Karpas-422 (cell line): ENCODE measurements at regions not wholly inside any gene's neighbourhood (a gene's known extent, or its start where the extent isn't known, plus 50 kb on each side); places are given as distances from the start of the nearest gene placed in this dataset.

Experiments used
- DNase-seq: peaks from one replicate; pipeline ENCODE4 v3.0.0-alpha.2; 2015
- H2AFZ ChIP-seq: fragments of 200-600 bp; sonication (generic); 2 replicates; pipeline ENCODE4 v1.6.1; 2014; ENCODE audit warnings: antibody characterized with exemption, low read length, mixed read lengths
- H3K27ac ChIP-seq: fragments of 200-600 bp; sonication (generic); 2 replicates; pipeline ENCODE4 v1.5.1; 2014; ENCODE audit warnings: mild to moderate bottlenecking, low read length, moderate library complexity
- H3K27me3 ChIP-seq: fragments of 200-600 bp; sonication (generic); 2 replicates; pipeline ENCODE4 v1.6.1; 2014; ENCODE audit warnings: low read length, mixed read lengths
- H3K36me3 ChIP-seq: fragments of 200-600 bp; sonication (generic); 2 replicates; pipeline ENCODE4 v1.6.1; 2014; ENCODE audit warnings: low read length, mixed read lengths; ENCODE audit not compliant: insufficient read depth
- H3K4me1 ChIP-seq: fragments of 200-600 bp; sonication (generic); 2 replicates; pipeline ENCODE4 v1.6.1; 2014; ENCODE audit warnings: mild to moderate bottlenecking, low read length, mixed read lengths
- H3K4me2 ChIP-seq: fragments of 200-600 bp; sonication (generic); 2 replicates; pipeline ENCODE4 v1.6.1; 2014; ENCODE audit warnings: low read length, low read depth, mild to moderate bottlenecking; ENCODE audit not compliant: poor library complexity, severe bottlenecking
- H3K4me3 ChIP-seq: fragments of 200-600 bp; sonication (generic); 2 replicates; pipeline ENCODE4 v1.5.1; 2014; ENCODE audit warnings: mild to moderate bottlenecking, antibody characterized with exemption, low read length, mixed read lengths
- H3K79me2 ChIP-seq: fragments of 200-600 bp; sonication (generic); 2 replicates; pipeline ENCODE4 v1.6.1; 2014; ENCODE audit warnings: mild to moderate bottlenecking, low read length, mixed read lengths
- H3K9ac ChIP-seq: fragments of 200-600 bp; sonication (generic); 2 replicates; pipeline ENCODE4 v1.6.0; 2014; ENCODE audit warnings: low read length
- H3K9me2 ChIP-seq: fragments of 200-600 bp; sonication (generic), shearing (Covaris generic); replicated peaks from 2 replicates; pipeline ENCODE4 v1.6.0; 2014; ENCODE audit warnings: mild to moderate bottlenecking, low read length, moderate library complexity; ENCODE audit not compliant: insufficient read depth
- H3K9me3 ChIP-seq: fragments of 300-700, 200-600 bp; sonication (generic); 2 replicates; pipeline ENCODE4 v1.6.1; 2014; ENCODE audit warnings: low read length, mixed read lengths
- H4K20me1 ChIP-seq: fragments of 200-600 bp; sonication (generic); 2 replicates; pipeline ENCODE4 v1.6.1; 2014; ENCODE audit warnings: mild to moderate bottlenecking, antibody characterized with exemption, low read length, low read depth; ENCODE audit not compliant: insufficient read depth

- Histone ChIP-seq H3K9me2 (no peaks in the 10 kb centered on the region), H3K36me3 (no peaks in the 10 kb centered on the region), H3K4me1 (no peaks in the 10 kb centered on the region), H2AFZ (no peak overlapping the region), H4K20me1 (no peaks in the 10 kb centered on the region), H3K79me2 (no peaks in the 10 kb centered on the region), H3K4me2 (no peak overlapping the region), H3K9ac (no peak overlapping the region), H3K27ac (no peak overlapping the region), H3K27me3 (no peaks in the 10 kb centered on the region), H3K9me3 (no peaks in the 10 kb centered on the region), H3K4me3 (no peak overlapping the region)
- no peak for DNase-seq
Measured at GRCh38 chr4:13859423-13859822, 231.9 kb upstream of the BOD1L1 start.

- no peaks in the 10 kb centered on the region for H3K4me1 ChIP-seq
- DNase-seq = no peak
- no peak overlapping the region for H3K27ac ChIP-seq
- no peaks in the 10 kb centered on the region for H3K27me3 ChIP-seq
- no peak overlapping the region for H2AFZ ChIP-seq
- no peak overlapping the region for H3K4me2 ChIP-seq
- H3K4me3 ChIP-seq = no peak overlapping the region
- H3K9me2 ChIP-seq = no peaks in the 10 kb centered on the region
- no peaks in the 10 kb centered on the region for H3K36me3 ChIP-seq
- no peaks in the 10 kb centered on the region for H4K20me1 ChIP-seq
- no peaks in the 10 kb centered on the region for H3K79me2 ChIP-seq
- H3K9me3 ChIP-seq = no peaks in the 10 kb centered on the region
- no peak overlapping the region for H3K9ac ChIP-seq
Measured at GRCh38 chr4:13860126-13860525, 232.6 kb upstream of the BOD1L1 start.

DNA sequence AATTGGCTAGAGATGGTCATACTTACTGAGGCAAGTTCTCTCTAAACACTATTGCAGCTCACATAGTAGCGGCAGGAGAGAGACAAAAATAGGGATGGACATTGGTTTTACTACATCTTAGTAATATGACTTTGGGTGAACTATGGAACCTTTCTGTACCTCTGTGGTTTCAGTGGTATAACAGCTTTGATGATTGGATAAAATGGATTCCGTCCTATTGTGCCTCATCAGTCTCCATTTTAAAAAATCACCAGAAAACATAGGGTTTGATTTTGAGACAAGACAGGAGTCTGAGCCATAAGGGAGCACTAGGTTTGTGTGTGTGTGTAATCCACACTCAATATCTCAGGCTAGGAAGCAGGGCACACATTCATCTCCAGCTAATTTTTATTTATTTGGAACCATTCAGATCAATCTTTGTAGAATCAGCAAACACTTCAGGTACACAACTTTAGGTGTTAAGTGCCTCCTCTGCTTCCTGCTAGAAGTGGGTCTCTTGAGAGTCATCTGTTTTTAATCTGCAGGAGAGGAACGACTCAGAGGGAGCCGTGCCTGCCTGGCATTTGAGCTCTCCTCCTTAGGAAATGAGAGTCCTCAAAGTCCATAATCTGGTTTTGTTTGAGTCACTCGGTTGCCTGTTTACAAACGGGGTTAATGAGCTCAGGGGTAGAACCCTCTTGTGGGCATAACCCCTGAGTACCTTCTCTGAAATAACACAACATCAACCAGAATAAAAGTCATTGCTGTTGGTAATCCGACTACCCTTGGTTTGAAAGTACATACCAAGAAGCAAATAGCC lies 238.5 kb upstream of the BOD1L1 start:
- Histone ChIP-seq H2AFZ (no peak overlapping the region), H3K4me3 (no peak overlapping the region), H3K79me2 (no peaks in the 10 kb centered on the region), H3K9me2 (no peaks in the 10 kb centered on the region), H3K36me3 (no peaks in the 10 kb centered on the region), H3K4me2 (no peak overlapping the region), H3K4me1 (no peaks in the 10 kb centered on the region), H4K20me1 (no peaks in the 10 kb centered on the region), H3K9ac (no peak overlapping the region), H3K9me3 (no peaks in the 10 kb centered on the region), H3K27me3 (no peaks in the 10 kb centered on the region; the same call in 1 of the 2 replicates), H3K27ac (no peak overlapping the region)
- DNase-seq = no peak

GRCh38 chr4:13866881-13867280 lies 239.4 kb upstream of the BOD1L1 start:
- no peak overlapping the region for H3K4me3 ChIP-seq
- H4K20me1 ChIP-seq = no peaks in the 10 kb centered on the region

GRCh38 chr4:13872155-13872554 lies 244.6 kb upstream of the BOD1L1 start:
- no peaks in the 10 kb centered on the region for H3K79me2 ChIP-seq
- H4K20me1 ChIP-seq = no peaks in the 10 kb centered on the region
- H3K27ac ChIP-seq = no peak overlapping the region
- no peak overlapping the region for H2AFZ ChIP-seq
- H3K4me2 ChIP-seq = no peak overlapping the region
- H3K9me2 ChIP-seq = no peaks in the 10 kb centered on the region
- no peaks in the 10 kb centered on the region for H3K27me3 ChIP-seq
- DNase-seq = no peak
- H3K4me3 ChIP-seq = no peak overlapping the region
- no peaks in the 10 kb centered on the region for H3K4me1 ChIP-seq
- no peaks in the 10 kb centered on the region for H3K36me3 ChIP-seq
- no peaks in the 10 kb centered on the region for H3K9me3 ChIP-seq
- H3K9ac ChIP-seq = no peak overlapping the region

More at GRCh38 chr4:13866881-13867280, 239.4 kb upstream of the BOD1L1 start:
- no peak overlapping the region for H3K27ac ChIP-seq
- H3K9ac ChIP-seq = no peak overlapping the region
- H3K9me3 ChIP-seq = no peaks in the 10 kb centered on the region
- no peaks in the 10 kb centered on the region for H3K36me3 ChIP-seq
- H3K4me2 ChIP-seq = no peak overlapping the region
- no peaks in the 10 kb centered on the region for H3K79me2 ChIP-seq
- no peaks in the 10 kb centered on the region for H3K4me1 ChIP-seq
- no peaks in the 10 kb centered on the region; the same call in 1 of the 2 replicates for H3K27me3 ChIP-seq
- H3K9me2 ChIP-seq = no peaks in the 10 kb centered on the region
- DNase-seq = no peak
- no peak overlapping the region for H2AFZ ChIP-seq

- H3K4me2 ChIP-seq = no peak overlapping the region
- DNase-seq = no peak
- no peaks in the 10 kb centered on the region for H4K20me1 ChIP-seq
- no peak overlapping the region for H3K4me3 ChIP-seq
- H2AFZ ChIP-seq = no peak overlapping the region
- no peaks in the 10 kb centered on the region for H3K4me1 ChIP-seq
- H3K36me3 ChIP-seq = no peaks in the 10 kb centered on the region
- no peaks in the 10 kb centered on the region for H3K9me3 ChIP-seq
- H3K9ac ChIP-seq = no peak overlapping the region
- H3K27me3 ChIP-seq = no peaks in the 10 kb centered on the region
- H3K27ac ChIP-seq = no peak overlapping the region
- H3K9me2 ChIP-seq = no peaks in the 10 kb centered on the region
- no peaks in the 10 kb centered on the region for H3K79me2 ChIP-seq
Measured at GRCh38 chr4:13872955-13873354, 245.4 kb upstream of the BOD1L1 start.

DNA sequence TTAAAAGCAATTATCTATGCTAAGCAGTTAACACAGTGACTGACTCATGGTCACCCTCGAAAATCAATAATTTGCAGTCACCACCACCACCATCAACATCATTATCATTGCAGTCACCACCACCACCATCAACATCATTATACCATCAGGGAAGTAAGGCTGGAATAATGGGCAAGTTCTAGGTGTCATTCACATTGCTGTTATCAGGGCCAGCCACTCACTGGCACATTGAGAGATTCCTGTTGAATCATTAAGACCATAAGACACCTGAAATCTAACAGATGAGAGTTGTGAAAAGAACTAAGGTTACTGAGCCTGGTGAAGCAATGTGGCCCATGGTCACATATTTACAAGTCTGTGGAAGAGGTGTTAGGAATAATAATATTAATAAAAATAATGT lies 247.7 kb upstream of the BOD1L1 start:
- H3K4me3 ChIP-seq = no peak overlapping the region
- no peaks in the 10 kb centered on the region for H3K27me3 ChIP-seq
- no peaks in the 10 kb centered on the region for H4K20me1 ChIP-seq
- H3K9me3 ChIP-seq = no peaks in the 10 kb centered on the region
- H3K4me2 ChIP-seq = no peak overlapping the region
- H3K79me2 ChIP-seq = no peaks in the 10 kb centered on the region
- H3K9me2 ChIP-seq = no peaks in the 10 kb centered on the region
- H2AFZ ChIP-seq = no peak overlapping the region
- H3K27ac ChIP-seq = no peak overlapping the region
- H3K4me1 ChIP-seq = no peaks in the 10 kb centered on the region
- no peaks in the 10 kb centered on the region for H3K36me3 ChIP-seq
- H3K9ac ChIP-seq = no peak overlapping the region
- DNase-seq = no peak

GRCh38 chr4:13876131-13876530 lies 248.6 kb upstream of the BOD1L1 start:
- Histone ChIP-seq H3K9ac (no peak overlapping the region), H3K79me2 (no peaks in the 10 kb centered on the region), H3K9me2 (no peaks in the 10 kb centered on the region), H3K4me1 (no peaks in the 10 kb centered on the region), H2AFZ (no peak overlapping the region), H3K9me3 (no peaks in the 10 kb centered on the region), H3K27ac (no peak overlapping the region), H3K4me3 (no peak overlapping the region), H3K27me3 (no peaks in the 10 kb centered on the region), H3K4me2 (no peak overlapping the region), H3K36me3 (no peaks in the 10 kb centered on the region), H4K20me1 (no peaks in the 10 kb centered on the region)
- no peak for DNase-seq
